NOMO-1 (cell line): ENCODE measurements at regions not wholly inside any gene's neighbourhood (a gene's known extent, or its start where the extent isn't known, plus 50 kb on each side); places are given as distances from the start of the nearest gene placed in this dataset.
A peak's percentile ranks its signal among the peaks of the same experiment; 100 is the strongest.

Experiments used
- DNase-seq, 2 experiments: peaks; one replicate each; lab custom pipeline; 2025; ENCODE audit not compliant: unreplicated experiment in 2 of 2; lab: John Stamatoyannopoulos, UW

GRCh38 chr17:55635253-55635914, 87.3 kb downstream of the TMEM100 start:
- DNase-seq: peak in 1 of 2 experiments; percentile 24

GRCh38 chr17:55634702-55635101, 88.0 kb downstream of the TMEM100 start:
- no peak for DNase-seq

- DNase-seq: no peak
These were observed 89.8 kb downstream of the TMEM100 start for GRCh38 chr17:55632893-55633292.

GRCh38 chr17:55632236-55632635, 90.4 kb downstream of the TMEM100 start:
- DNase-seq: no peak

- no peak for DNase-seq
These were observed 92.7 kb downstream of the TMEM100 start for GRCh38 chr17:55629995-55630394.

- no peak for DNase-seq
These were observed 97.1 kb downstream of the TMEM100 start for GRCh38 chr17:55625521-55625920.

- DNase-seq: no peak
These were observed 97.8 kb downstream of the TMEM100 start for GRCh38 chr17:55624772-55625433.

GRCh38 chr17:55622547-55622946, 100.1 kb downstream of the TMEM100 start:
- DNase-seq: no peak

- no peak for DNase-seq
These were observed 101.7 kb downstream of the TMEM100 start for GRCh38 chr17:55620945-55621344.

GRCh38 chr17:55620023-55620422, 102.6 kb downstream of the TMEM100 start:
- DNase-seq: no peak

GRCh38 chr17:55617441-55617840, 105.2 kb downstream of the TMEM100 start:
- DNase-seq: no peak

- no peak for DNase-seq
These were observed 102.8 kb upstream of the SMIM36 start for GRCh38 chr17:55614061-55614460.

GRCh38 chr17:55612691-55613141, 101.5 kb upstream of the SMIM36 start:
- DNase-seq: no peak

GRCh38 chr17:55607731-55608341, 96.6 kb upstream of the SMIM36 start:
- DNase-seq: no peak

GRCh38 chr17:55606488-55606815, 95.2 kb upstream of the SMIM36 start:
- DNase-seq: no peak

- no peak for DNase-seq
These were observed 94.6 kb upstream of the SMIM36 start for GRCh38 chr17:55605705-55606487.

GRCh38 chr17:55601874-55602364, 90.7 kb upstream of the SMIM36 start:
- peak; percentile 23 to 25 for DNase-seq

- DNase-seq: no peak
These were observed 87.2 kb upstream of the SMIM36 start for GRCh38 chr17:55598495-55598894.

- no peak for DNase-seq
These were observed 77.4 kb upstream of the SMIM36 start for GRCh38 chr17:55588446-55589242.

- DNase-seq: no peak
These were observed 76.4 kb upstream of the SMIM36 start for GRCh38 chr17:55587608-55588139.
